Keratinocyte (primary cell): ENCODE measurements at regions not wholly inside any gene's neighbourhood (a gene's known extent, or its start where the extent isn't known, plus 50 kb on each side); places are given as distances from the start of the nearest gene placed in this dataset.

Experiments used
- DNase-seq: peaks from one replicate; pipeline ENCODE4 v3.0.0-alpha.2; 2011; ENCODE audit warnings: low read depth, missing footprints, low spot score
- FAIRE-seq: peaks from 2 replicates; lab custom pipeline; 2011; peaks lifted over from hg19 to GRCh38; lab: Jason Lieb, UNC
- H2AFZ ChIP-seq: 2 replicates; pipeline ENCODE4 v1.6.0; 2012; ENCODE audit warnings: low read length, control low read depth, inconsistent platforms; ENCODE audit not compliant: control insufficient read depth
- H3K27ac ChIP-seq: 2 replicates; pipeline ENCODE4 v1.5.1; 2011; ENCODE audit warnings: low read length; ENCODE audit not compliant: control insufficient read depth, insufficient read depth
- H3K27me3 ChIP-seq: 3 replicates; pipeline ENCODE4 v1.6.0; 2011; ENCODE audit warnings: low read length; ENCODE audit not compliant: control insufficient read depth, insufficient read depth; ENCODE audit errors: extremely low read depth
- H3K36me3 ChIP-seq, 2 experiments: 2 replicates in 1 of 2; 3 replicates in 1 of 2; pipeline ENCODE4 v1.5.1; 2011; ENCODE audit warnings: low read length in 2 of 2, mild to moderate bottlenecking in 1 of 2; ENCODE audit not compliant: control insufficient read depth in 2 of 2, insufficient read depth in 2 of 2; ENCODE audit errors: extremely low read depth in 1 of 2
- H3K4me1 ChIP-seq: 3 replicates; pipeline ENCODE4 v1.5.1; 2011; ENCODE audit warnings: low read length; ENCODE audit not compliant: control insufficient read depth, insufficient read depth; ENCODE audit errors: extremely low read depth
- H3K4me2 ChIP-seq: 3 replicates; pipeline ENCODE4 v1.6.0; 2011; ENCODE audit warnings: low read depth, low read length; ENCODE audit not compliant: control insufficient read depth, insufficient read depth; ENCODE audit errors: extremely low read depth
- H3K4me3 ChIP-seq, 3 experiments: fragments of 200-600 bp in 1 of 3; sonication (generic) in 1 of 3; 2 replicates in 2 of 3; 3 replicates in 1 of 3; pipeline ENCODE4 v1.5.1; 2011 to 2016; ENCODE audit warnings: low read length in 3 of 3, mild to moderate bottlenecking in 3 of 3, control low read depth in 2 of 3, inconsistent platforms in 1 of 3, low read depth in 1 of 3, mixed read lengths in 1 of 3, mixed run types in 1 of 3, moderate library complexity in 1 of 3; ENCODE audit not compliant: control insufficient read depth in 2 of 3, insufficient read depth in 2 of 3; ENCODE audit errors: extremely low read depth in 1 of 3
- H3K79me2 ChIP-seq: 2 replicates; pipeline ENCODE4 v1.6.0; 2012; ENCODE audit warnings: low read length; ENCODE audit not compliant: control insufficient read depth, insufficient read depth
- H3K9ac ChIP-seq: 3 replicates; pipeline ENCODE4 v1.6.0; 2011; ENCODE audit warnings: low read length; ENCODE audit not compliant: control insufficient read depth, insufficient read depth; ENCODE audit errors: extremely low read depth
- H3K9me1 ChIP-seq: 3 replicates; pipeline ENCODE4 v1.6.0; 2011; ENCODE audit warnings: low read length; ENCODE audit not compliant: control insufficient read depth, insufficient read depth; ENCODE audit errors: extremely low read depth
- H3K9me3 ChIP-seq: 2 replicates; pipeline ENCODE4 v1.5.1; 2012; ENCODE audit warnings: low read depth, low read length; ENCODE audit not compliant: control insufficient read depth
- H4K20me1 ChIP-seq: 3 replicates; pipeline ENCODE4 v1.6.0; 2011; ENCODE audit warnings: low read length; ENCODE audit not compliant: control insufficient read depth, insufficient read depth; ENCODE audit errors: extremely low read depth
- CTCF ChIP-seq, 3 experiments: IDR thresholded peaks in 1 of 3; conservative IDR thresholded peaks in 1 of 3; optimal IDR thresholded peaks in 1 of 3; 2 replicates in 2 of 3; 3 replicates in 1 of 3; pipeline versions ENCODE3 to v1.5.1; 2011; ENCODE audit warnings: low read length in 3 of 3, mild to moderate bottlenecking in 3 of 3, moderate library complexity in 2 of 3, control low read depth in 1 of 3, inconsistent platforms in 1 of 3; ENCODE audit not compliant: insufficient read depth in 2 of 3; ENCODE audit errors: extremely low read depth in 1 of 3
- EZH2 ChIP-seq: IDR thresholded peaks from one replicate; pipeline ENCODE4 v1.6.1; 2012; ENCODE audit warnings: inconsistent platforms, mild to moderate bottlenecking, low read length, moderate library complexity
- dilution Hi-C: fragments of 300-500 bp; cut with MboI; formaldehyde crosslinking; loops from one replicate; pipeline ENCODE4 v1.7.0; 2020; ENCODE audit warnings: low sequenced_read_pairs; ENCODE audit not compliant: extremely low pct_ligation_motif_present

- no peaks in the 10 kb centered on the region for H3K79me2 ChIP-seq
- dilution Hi-C loops, result no loop called here
- no peaks in the 10 kb centered on the region for H3K27me3 ChIP-seq
- no peaks in the 10 kb centered on the region for H3K9me1 ChIP-seq
- TF ChIP-seq EZH2, result no peak
- no peaks in the 10 kb centered on the region for H4K20me1 ChIP-seq
- no peak overlapping the region for H2AFZ ChIP-seq
- no peaks in the 10 kb centered on the region for H3K9me3 ChIP-seq
- H3K27ac ChIP-seq, result no peak overlapping the region
- no peak overlapping the region for H3K9ac ChIP-seq
- no peak overlapping the region for H3K4me2 ChIP-seq
- no peak overlapping the region for H3K4me3 ChIP-seq
- DNase-seq (no peak), FAIRE-seq (no peak)
- no peaks in the 10 kb centered on the region for H3K4me1 ChIP-seq
- no peaks in the 10 kb centered on the region for H3K36me3 ChIP-seq
Measured at GRCh38 chr3:21893242-21893641, 142.2 kb upstream of the ZNF385D start.

GRCh38 chr3:21894459-21895340 lies 143.7 kb upstream of the ZNF385D start:
- H3K9me3 ChIP-seq, result no peaks in the 10 kb centered on the region
- no peaks in the 10 kb centered on the region for H4K20me1 ChIP-seq
- dilution Hi-C loops, result no loop called here
- H3K4me1 ChIP-seq, result no peaks in the 10 kb centered on the region
- no peak overlapping the region for H3K4me3 ChIP-seq
- no peak overlapping the region for H2AFZ ChIP-seq
- H3K36me3 ChIP-seq, result no peaks in the 10 kb centered on the region
- DNase-seq (no peak), FAIRE-seq (no peak)
- H3K9me1 ChIP-seq, result no peaks in the 10 kb centered on the region
- no peak overlapping the region for H3K27ac ChIP-seq
- H3K9ac ChIP-seq, result no peak overlapping the region
- no peaks in the 10 kb centered on the region for H3K79me2 ChIP-seq
- peak in 2 of 3 experiments; percentile 18 to 24 for TF ChIP-seq CTCF (optimal IDR thresholded peaks at IDR 0.05 in 1 of 3, IDR thresholded peaks at IDR 0.05 in 1 of 3, conservative IDR thresholded peaks at IDR 0.05 in 1 of 3; ENCODE audit: extremely low read depth in 1 of 3, insufficient read depth in 2 of 3, low read length in 3 of 3)
- no peak for TF ChIP-seq EZH2
- no peak overlapping the region for H3K4me2 ChIP-seq
- no peaks in the 10 kb centered on the region for H3K27me3 ChIP-seq
